ENCODE measurements at regions not wholly inside any gene's neighbourhood (a gene's known extent, or its start where the extent isn't known, plus 50 kb on each side); places are given as distances from the start of the nearest gene placed in this dataset.

- CTCF ChIA-PET (ENCODE audit: low intra/inter-chr PET ratio, low total read pairs) = no interaction called here
- POLR2A ChIA-PET = no interaction called here
- DNase-seq (ENCODE audit: low spot score) = no peak
- Histone ChIP-seq H3K9me3 (ENCODE audit: low read length) (no peaks in the 10 kb centered on the region), H3K4me1 (ENCODE audit: insufficient read depth, low read length) (no peaks in the 10 kb centered on the region), H3K36me3 (replicated peaks in 1 of 2; ENCODE audit: control insufficient read depth in 1 of 2, insufficient read depth in 2 of 2, low read length in 2 of 2) (no peaks in the 10 kb centered on the region), H3K79me2 (ENCODE audit: insufficient read depth, low read length) (no peaks in the 10 kb centered on the region), H2AFZ (ENCODE audit: low read length) (no peak overlapping the region), H3K4me2 (ENCODE audit: low read depth, low read length) (no peak overlapping the region), H3K27me3 (ENCODE audit: control insufficient read depth in 1 of 2, insufficient read depth in 2 of 2, low read length in 2 of 2) (peaks cover 0 to 10% of the 10 kb centered on the region in 2 experiments; a peak in 2 of 5 replicates), H3K9ac (ENCODE audit: insufficient read depth, low read depth, low read length) (no peak overlapping the region), H3K4me3 (replicated peaks in 1 of 3; ENCODE audit: insufficient read depth in 1 of 3, low read depth in 2 of 3, low read length in 3 of 3) (no peak overlapping the region), H4K20me1 (ENCODE audit: insufficient read depth, low read length) (no peaks in the 10 kb centered on the region), H3K27ac (ENCODE audit: extremely low read length, insufficient read depth, low read length) (no peak overlapping the region)
- under 1% methylated on average over 4 of the region's 5 CpGs for WGBS (ENCODE audit: low lambda C conversion rate)
- no peak for ATAC-seq
- no TSS peak for BruUV-seq (replicated peaks)
- no peak for TF ChIP-seq ZNF451 (CRISPR knock-in tag; IDR thresholded peaks at IDR 0.05)
- FAIRE-seq = no peak
- intact Hi-C loops (cut with micrococcal nuclease; ENCODE audit: unreplicated experiment) (no loop called here), in situ Hi-C loops (cut with HindIII; ENCODE audit: extremely low pct_ligation_motif_present, low pct_unique_long_range_greater_than_20kb) (no loop called here)
Observed at GRCh38 chr16:5895976-5896375, 798.4 kb upstream of the EEF2KMT start.

GRCh38 chr16:5895137-5895536 is 797.5 kb upstream of the EEF2KMT start:
- WGBS (ENCODE audit: low lambda C conversion rate) = 0% methylated on average over 4 of the region's 4 CpGs
- FAIRE-seq (no peak), ATAC-seq (no peak), DNase-seq (ENCODE audit: low spot score) (no peak)
- CTCF ChIA-PET (ENCODE audit: low intra/inter-chr PET ratio, low total read pairs) = no interaction called here
- Histone ChIP-seq H3K9ac (ENCODE audit: insufficient read depth, low read depth, low read length) (no peak overlapping the region), H4K20me1 (ENCODE audit: insufficient read depth, low read length) (no peaks in the 10 kb centered on the region), H2AFZ (ENCODE audit: low read length) (no peak overlapping the region), H3K27me3 (ENCODE audit: control insufficient read depth in 1 of 2, insufficient read depth in 2 of 2, low read length in 2 of 2) (peaks cover 0 to 10% of the 10 kb centered on the region in 2 experiments; a peak in 2 of 5 replicates), H3K79me2 (ENCODE audit: insufficient read depth, low read length) (no peaks in the 10 kb centered on the region), H3K4me1 (ENCODE audit: insufficient read depth, low read length) (no peaks in the 10 kb centered on the region), H3K36me3 (replicated peaks in 1 of 2; ENCODE audit: control insufficient read depth in 1 of 2, insufficient read depth in 2 of 2, low read length in 2 of 2) (no peaks in the 10 kb centered on the region), H3K4me2 (ENCODE audit: low read depth, low read length) (no peak overlapping the region), H3K4me3 (replicated peaks in 1 of 3; ENCODE audit: insufficient read depth in 1 of 3, low read depth in 2 of 3, low read length in 3 of 3) (no peak overlapping the region), H3K27ac (ENCODE audit: extremely low read length, insufficient read depth, low read length) (no peak overlapping the region), H3K9me3 (ENCODE audit: low read length) (no peaks in the 10 kb centered on the region)
- in situ Hi-C loops (cut with HindIII; ENCODE audit: extremely low pct_ligation_motif_present, low pct_unique_long_range_greater_than_20kb) (no loop called here), intact Hi-C loops (cut with micrococcal nuclease; ENCODE audit: unreplicated experiment) (no loop called here)
- POLR2A ChIA-PET = no interaction called here
- no TSS peak for BruUV-seq (replicated peaks)
- no peak for TF ChIP-seq ZNF629 (CRISPR knock-in tag; conservative IDR thresholded peaks at IDR 0.05)
- no peak for TF ChIP-seq CERS6 (CRISPR knock-in tag; IDR thresholded peaks at IDR 0.05)
- no peak for TF ChIP-seq ZNF713 (CRISPR knock-in tag; IDR thresholded peaks at IDR 0.05)
- no peak for TF ChIP-seq ZNF33B (CRISPR knock-in tag; IDR thresholded peaks at IDR 0.05)
- no peak for TF ChIP-seq TERF1 (CRISPR knock-in tag; IDR thresholded peaks at IDR 0.05)
- no peak for TF ChIP-seq SIX1 (CRISPR knock-in tag; IDR thresholded peaks at IDR 0.05; ENCODE audit: borderline replicate concordance)
- no peak for TF ChIP-seq FUBP1 (CRISPR knock-in tag; IDR thresholded peaks at IDR 0.05; ENCODE audit: borderline replicate concordance)
- TF ChIP-seq, protein P1, sequence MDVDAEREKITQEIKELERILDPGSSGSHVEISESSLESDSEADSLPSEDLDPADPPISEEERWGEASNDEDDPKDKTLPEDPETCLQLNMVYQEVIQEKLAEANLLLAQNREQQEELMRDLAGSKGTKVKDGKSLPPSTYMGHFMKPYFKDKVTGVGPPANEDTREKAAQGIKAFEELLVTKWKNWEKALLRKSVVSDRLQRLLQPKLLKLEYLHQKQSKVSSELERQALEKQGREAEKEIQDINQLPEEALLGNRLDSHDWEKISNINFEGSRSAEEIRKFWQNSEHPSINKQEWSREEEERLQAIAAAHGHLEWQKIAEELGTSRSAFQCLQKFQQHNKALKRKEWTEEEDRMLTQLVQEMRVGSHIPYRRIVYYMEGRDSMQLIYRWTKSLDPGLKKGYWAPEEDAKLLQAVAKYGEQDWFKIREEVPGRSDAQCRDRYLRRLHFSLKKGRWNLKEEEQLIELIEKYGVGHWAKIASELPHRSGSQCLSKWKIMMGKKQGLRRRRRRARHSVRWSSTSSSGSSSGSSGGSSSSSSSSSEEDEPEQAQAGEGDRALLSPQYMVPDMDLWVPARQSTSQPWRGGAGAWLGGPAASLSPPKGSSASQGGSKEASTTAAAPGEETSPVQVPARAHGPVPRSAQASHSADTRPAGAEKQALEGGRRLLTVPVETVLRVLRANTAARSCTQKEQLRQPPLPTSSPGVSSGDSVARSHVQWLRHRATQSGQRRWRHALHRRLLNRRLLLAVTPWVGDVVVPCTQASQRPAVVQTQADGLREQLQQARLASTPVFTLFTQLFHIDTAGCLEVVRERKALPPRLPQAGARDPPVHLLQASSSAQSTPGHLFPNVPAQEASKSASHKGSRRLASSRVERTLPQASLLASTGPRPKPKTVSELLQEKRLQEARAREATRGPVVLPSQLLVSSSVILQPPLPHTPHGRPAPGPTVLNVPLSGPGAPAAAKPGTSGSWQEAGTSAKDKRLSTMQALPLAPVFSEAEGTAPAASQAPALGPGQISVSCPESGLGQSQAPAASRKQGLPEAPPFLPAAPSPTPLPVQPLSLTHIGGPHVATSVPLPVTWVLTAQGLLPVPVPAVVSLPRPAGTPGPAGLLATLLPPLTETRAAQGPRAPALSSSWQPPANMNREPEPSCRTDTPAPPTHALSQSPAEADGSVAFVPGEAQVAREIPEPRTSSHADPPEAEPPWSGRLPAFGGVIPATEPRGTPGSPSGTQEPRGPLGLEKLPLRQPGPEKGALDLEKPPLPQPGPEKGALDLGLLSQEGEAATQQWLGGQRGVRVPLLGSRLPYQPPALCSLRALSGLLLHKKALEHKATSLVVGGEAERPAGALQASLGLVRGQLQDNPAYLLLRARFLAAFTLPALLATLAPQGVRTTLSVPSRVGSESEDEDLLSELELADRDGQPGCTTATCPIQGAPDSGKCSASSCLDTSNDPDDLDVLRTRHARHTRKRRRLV (CRISPR knock-in tag; IDR thresholded peaks at IDR 0.05) = no peak
- no peak for TF ChIP-seq ZMYM2 (CRISPR knock-in tag; IDR thresholded peaks at IDR 0.05)

Data from HepG2 (cell line).